NCI-H748 (cell line): ENCODE measurements at regions not wholly inside any gene's neighbourhood (a gene's known extent, or its start where the extent isn't known, plus 50 kb on each side); places are given as distances from the start of the nearest gene placed in this dataset.
"Not testable (repeated sequence)": the region's sequence is repeated elsewhere in the genome, so short reads cannot be mapped to it uniquely, and the experiment has no call there.

ENCODE experiments used
- DNase-seq: peaks from one replicate; lab custom pipeline; 2025; ENCODE audit not compliant: unreplicated experiment; lab: John Stamatoyannopoulos, UW

DNA sequence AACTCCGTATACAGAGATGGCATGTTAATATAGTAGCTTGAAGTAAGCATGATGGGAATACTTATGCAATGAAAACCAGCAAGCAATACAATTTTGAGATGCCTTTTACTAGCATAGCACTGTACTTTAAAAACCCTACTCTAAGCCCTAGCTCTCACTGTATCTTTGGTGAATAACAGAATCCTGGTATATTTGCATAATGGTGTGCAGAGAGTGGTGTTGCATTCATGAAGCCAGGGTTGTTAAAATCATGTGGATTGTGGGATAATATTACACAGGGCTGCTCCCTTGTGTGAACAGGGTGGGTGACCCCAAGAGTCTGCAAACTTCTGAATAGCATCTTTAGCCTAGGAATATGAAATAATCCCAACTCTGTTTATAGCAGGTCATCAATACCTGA, 105.2 kb upstream of the BMP2 start:
- no peak for DNase-seq

- no peak for DNase-seq
Measured at GRCh38 chr20:6660441-6660840, 107.0 kb upstream of the BMP2 start.

- DNase-seq: not testable (repeated sequence)
Measured at GRCh38 chr20:6658909-6659308, 108.6 kb upstream of the BMP2 start.

DNA sequence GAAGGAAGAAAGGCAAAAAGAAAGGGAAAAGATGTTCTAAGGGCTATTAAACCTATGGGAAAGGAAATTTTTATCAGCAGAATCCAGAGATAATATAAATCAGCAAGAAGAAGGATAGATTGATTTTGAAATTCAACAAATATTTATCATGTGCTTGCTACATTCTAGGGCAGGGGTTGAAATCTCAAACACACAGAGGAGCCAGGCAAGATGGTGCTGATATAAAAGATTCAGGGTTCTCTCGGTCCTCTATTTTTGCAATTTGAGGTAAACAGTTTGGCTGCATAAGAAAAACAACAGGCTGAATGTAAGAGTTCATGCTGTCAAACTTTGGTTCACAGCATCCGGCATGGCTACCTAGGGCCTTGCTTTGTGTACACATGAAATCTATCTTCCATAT, 109.6 kb upstream of the BMP2 start:
- no peak for DNase-seq

DNA sequence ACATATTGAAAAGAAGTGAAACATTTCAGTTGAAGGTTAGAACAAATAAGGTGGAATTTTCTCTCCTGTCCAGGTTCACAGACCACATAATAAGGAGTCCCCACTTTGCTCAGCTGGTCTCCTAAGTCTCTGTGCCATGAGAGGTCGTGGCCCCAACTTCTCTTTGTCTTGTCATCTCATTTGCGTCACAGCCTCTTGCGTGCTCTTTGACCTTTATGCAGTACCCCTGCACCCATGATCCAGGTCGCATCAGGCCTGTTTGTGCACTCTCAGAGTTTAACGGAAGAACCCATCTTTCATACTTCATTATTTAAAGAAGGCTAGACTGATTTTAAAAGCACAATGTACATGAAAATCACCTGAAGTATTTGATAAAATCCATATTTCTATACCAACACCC, 110.4 kb upstream of the BMP2 start:
- no peak for DNase-seq

GRCh38 chr20:6654513-6655252, 112.8 kb upstream of the BMP2 start:
- DNase-seq: no peak

GRCh38 chr20:6651561-6651960, 115.9 kb upstream of the BMP2 start:
- no peak for DNase-seq

GRCh38 chr20:6651016-6651415, 116.5 kb upstream of the BMP2 start:
- DNase-seq: no peak

- DNase-seq: no peak
Measured at GRCh38 chr20:6646021-6646636, 121.4 kb upstream of the BMP2 start.

- no peak for DNase-seq
Measured at GRCh38 chr20:6644813-6645628, 122.5 kb upstream of the BMP2 start.

GRCh38 chr20:6641012-6641411, 126.5 kb upstream of the BMP2 start:
- no peak for DNase-seq

DNA sequence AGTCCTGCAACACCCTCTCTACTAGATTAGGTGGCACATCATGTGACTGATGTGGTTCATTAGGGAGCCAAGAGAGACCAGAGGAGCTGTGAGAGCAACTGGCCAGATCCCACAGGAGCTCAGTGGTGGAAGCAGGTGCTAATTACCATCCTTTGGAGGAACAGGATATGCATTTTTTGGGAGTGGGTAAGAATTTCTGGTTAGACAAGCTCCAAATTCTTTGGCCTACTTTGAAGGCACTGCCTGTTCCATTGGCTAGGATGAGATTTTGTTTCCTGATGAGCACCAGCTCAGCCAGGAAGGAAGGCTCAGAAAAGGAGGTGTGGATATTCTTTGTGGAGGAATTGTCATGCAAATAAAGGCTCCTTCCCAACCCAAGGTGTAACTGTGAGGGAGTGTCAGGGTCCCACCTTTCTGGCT, 130.3 kb upstream of the BMP2 start:
- DNase-seq: no peak

- peak; percentile 76 for DNase-seq
Measured at GRCh38 chr20:6636209-6637159, 131.0 kb upstream of the BMP2 start.

- no peak for DNase-seq
Measured at GRCh38 chr20:6635034-6635736, 132.3 kb upstream of the BMP2 start.

DNA sequence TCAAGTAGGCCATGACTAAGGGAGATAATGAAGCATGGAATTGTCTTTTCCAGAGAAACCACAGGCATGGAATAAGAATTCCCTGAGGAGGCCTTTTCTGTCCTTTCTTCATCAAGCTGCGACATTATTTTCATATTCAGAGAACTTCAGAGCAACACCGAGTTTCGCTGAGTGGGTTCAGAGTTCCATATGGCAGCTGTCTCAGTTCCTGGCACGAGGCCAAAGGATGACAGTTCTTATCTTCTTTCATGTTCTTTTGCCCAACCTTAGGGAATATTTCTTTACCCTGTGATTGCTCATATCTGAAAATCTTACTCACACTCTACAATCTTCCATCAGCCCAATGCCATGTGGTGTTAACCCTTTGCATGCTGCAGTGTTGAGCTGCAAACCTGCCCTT, 135.3 kb upstream of the BMP2 start:
- DNase-seq: peak; percentile 35

- no peak for DNase-seq
Measured at GRCh38 chr20:6630514-6630913, 137.0 kb upstream of the BMP2 start.

DNA sequence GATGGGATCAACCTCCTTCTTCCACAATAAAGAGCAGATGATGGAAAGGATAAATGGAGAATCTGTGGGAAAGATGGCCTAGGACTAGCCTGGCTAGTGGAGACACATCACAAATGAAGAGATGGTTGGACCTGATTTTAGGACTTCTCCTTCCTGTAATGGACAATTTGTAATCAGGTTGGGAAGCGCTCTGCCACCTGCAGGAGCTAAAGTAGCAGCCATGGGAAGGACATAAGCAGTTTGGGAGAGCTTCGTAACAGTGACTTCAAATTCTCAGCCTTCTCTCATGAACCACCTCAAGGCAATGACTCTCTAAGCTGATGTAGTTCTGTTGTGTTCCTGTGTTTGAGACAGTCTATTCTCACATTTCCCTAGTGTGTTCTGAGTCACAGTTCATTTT, 137.9 kb upstream of the BMP2 start:
- DNase-seq: no peak

DNA sequence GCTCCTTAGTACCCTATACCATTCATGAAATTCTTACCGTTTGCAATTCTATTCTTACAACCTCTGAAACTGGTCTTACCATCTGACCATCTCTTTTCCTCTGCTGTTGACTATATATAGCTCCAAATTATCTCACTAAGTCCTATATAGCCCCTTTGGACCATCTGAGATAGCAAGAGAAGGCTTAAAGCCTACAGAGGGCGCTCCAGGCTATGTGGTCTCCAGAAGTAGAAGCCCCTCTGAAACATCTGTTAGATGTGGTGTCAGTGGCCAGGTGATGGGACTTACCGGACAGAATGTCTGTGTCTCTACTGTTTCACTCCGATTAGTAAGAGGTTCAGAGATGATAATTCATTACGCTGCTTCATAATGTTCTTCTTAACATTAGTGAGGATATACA, 140.7 kb upstream of the BMP2 start:
- DNase-seq: peak; percentile 44

GRCh38 chr20:6623989-6624388, 143.5 kb upstream of the BMP2 start:
- DNase-seq: no peak

DNA sequence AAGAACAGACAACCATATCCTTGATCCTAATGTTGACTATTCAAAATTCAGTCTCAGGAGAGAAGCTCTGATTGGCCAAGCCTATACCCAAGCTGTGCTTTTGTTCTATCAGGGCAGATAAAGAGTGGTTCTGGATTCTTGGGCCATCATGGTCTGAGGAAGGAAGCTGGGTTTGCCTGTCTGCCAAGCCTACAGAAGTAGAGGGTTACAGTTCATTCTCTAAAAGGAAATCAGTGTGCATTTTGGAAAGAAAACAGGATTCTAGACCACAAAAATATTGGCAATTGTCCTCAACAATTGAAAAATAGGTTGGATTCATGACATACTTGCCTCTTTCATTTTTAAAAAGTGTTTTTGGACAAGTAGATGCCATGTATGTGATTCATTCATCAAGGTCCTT, 145.4 kb upstream of the BMP2 start:
- no peak for DNase-seq
